Lower leg skin (tissue), 4 donors: ENCODE measurements at regions not wholly inside any gene's neighbourhood (a gene's known extent, or its start where the extent isn't known, plus 50 kb on each side); places are given as distances from the start of the nearest gene placed in this dataset.
A peak's percentile ranks its signal among the peaks of the same experiment; 100 is the strongest.

Source experiments
- DNase-seq, 2 donors: peaks; one replicate each; pipeline ENCODE4 v3.0.0-alpha.2; 2019; ENCODE audit warnings: low spot score in 2 of 2
- H3K4me3 ChIP-seq: fragments of 200-600 bp; sonication (generic); 2 replicates; pipeline ENCODE4 v1.5.1; 2017; ENCODE audit warnings: mild to moderate bottlenecking, low read depth; ENCODE audit not compliant: poor library complexity, severe bottlenecking
- POLR2A ChIP-seq, 2 donors: fragments of 450-650 bp; IDR thresholded peaks; one replicate each; pipeline ENCODE4 v1.6.1; 2016 to 2017; ENCODE audit warnings: antibody characterized with exemption in 2 of 2, mild to moderate bottlenecking in 1 of 2, moderate library complexity in 1 of 2
- WGBS, 2 donors: methylation state at CpG; one replicate each; pipeline ENCODE4 v1.1.5; 2018; 5-methylcytosine and 5-hydroxymethylcytosine counted together
- intact Hi-C: fragments of 100-400 bp; cut with DNase I; formaldehyde crosslinking; loops from one replicate; pipeline ENCODE4 v1.15.0; 2023; ENCODE audit warnings: low total_unique reads
- TF ChIP-seq, protein P1 (sequence below), 3 donors: fragments of 450-650 bp; IDR thresholded peaks; one replicate each; pipeline ENCODE4 v1.5.1; 2016; ENCODE audit warnings: antibody characterized with exemption in 3 of 3, mild to moderate bottlenecking in 3 of 3, moderate library complexity in 2 of 3

DNA sequence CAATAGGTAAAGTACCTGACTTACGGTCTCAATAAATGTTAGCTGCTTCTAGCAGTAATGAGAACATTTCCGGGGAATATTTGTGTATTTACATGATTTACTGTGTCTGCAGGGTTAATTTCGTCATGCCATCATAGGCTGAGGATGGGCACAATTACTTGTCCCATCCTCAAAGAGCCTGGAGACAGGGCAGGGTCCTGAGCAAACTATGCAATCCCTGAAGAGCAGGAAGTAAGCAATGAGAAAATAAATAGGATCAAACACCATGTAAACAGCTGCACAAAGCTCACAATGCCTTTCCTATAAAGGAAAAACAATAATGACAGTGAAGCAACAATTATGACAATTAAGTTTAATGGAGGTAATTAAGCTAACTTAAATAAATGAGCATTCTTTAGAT is 114.6 kb upstream of the FOXQ1 start:
- intact Hi-C loops: no loop called here
- 74 to 75% methylated on average over 3 of the region's 3 CpGs for WGBS, 2 donors
- no peak for DNase-seq
- TF ChIP-seq, protein P1, sequence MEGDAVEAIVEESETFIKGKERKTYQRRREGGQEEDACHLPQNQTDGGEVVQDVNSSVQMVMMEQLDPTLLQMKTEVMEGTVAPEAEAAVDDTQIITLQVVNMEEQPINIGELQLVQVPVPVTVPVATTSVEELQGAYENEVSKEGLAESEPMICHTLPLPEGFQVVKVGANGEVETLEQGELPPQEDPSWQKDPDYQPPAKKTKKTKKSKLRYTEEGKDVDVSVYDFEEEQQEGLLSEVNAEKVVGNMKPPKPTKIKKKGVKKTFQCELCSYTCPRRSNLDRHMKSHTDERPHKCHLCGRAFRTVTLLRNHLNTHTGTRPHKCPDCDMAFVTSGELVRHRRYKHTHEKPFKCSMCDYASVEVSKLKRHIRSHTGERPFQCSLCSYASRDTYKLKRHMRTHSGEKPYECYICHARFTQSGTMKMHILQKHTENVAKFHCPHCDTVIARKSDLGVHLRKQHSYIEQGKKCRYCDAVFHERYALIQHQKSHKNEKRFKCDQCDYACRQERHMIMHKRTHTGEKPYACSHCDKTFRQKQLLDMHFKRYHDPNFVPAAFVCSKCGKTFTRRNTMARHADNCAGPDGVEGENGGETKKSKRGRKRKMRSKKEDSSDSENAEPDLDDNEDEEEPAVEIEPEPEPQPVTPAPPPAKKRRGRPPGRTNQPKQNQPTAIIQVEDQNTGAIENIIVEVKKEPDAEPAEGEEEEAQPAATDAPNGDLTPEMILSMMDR (IDR thresholded peaks at IDR 0.05): no peak
- no peak for TF ChIP-seq POLR2A (IDR thresholded peaks at IDR 0.05)
- no peak overlapping the region for H3K4me3 ChIP-seq

DNA sequence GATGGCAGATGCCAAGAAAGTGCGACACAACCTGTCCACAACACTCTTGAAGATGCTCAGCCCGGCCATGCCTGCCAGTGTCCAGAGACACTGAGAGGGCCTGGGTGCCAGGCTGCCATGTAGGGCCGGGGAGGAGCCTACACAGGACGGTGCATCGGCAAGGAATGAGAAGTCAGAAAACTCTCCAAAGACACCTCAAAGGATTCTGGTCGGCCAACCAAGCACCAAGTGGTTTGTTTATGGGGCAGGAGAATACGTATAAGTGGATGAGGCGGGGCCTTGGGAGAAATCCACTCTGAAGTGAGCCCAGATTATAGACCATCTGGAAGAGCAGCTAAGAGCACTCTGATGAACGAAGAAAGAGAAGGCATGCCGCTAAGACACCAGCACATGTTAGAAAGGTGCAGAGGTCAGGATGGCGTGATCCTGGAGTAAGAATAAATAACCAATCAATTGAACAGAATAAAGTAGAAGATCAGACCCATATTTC is 120.7 kb upstream of the FOXQ1 start:
- intact Hi-C loops: no loop called here
- TF ChIP-seq, protein P1 (IDR thresholded peaks at IDR 0.05): no peak
- no peak for TF ChIP-seq POLR2A (IDR thresholded peaks at IDR 0.05)
- no peak overlapping the region for H3K4me3 ChIP-seq
- DNase-seq: no peak
- 90 to 92% methylated on average over 11 of the region's 11 CpGs for WGBS, 2 donors

GRCh38 chr6:1190366-1190765 is 121.5 kb upstream of the FOXQ1 start:
- intact Hi-C loops: no loop called here
- no peak for DNase-seq
- TF ChIP-seq, protein P1 (IDR thresholded peaks at IDR 0.05): no peak
- TF ChIP-seq POLR2A (IDR thresholded peaks at IDR 0.05): no peak
- no peak overlapping the region for H3K4me3 ChIP-seq
- 36 to 44% methylated on average over 5 of the region's 5 CpGs for WGBS, 2 donors

GRCh38 chr6:1188199-1188598 is 123.7 kb upstream of the FOXQ1 start:
- DNase-seq: peak in 1 of 2 donors; percentile 52
- 52 to 64% methylated on average over 3 of the region's 3 CpGs for WGBS, 2 donors
- intact Hi-C loops: no loop called here
- H3K4me3 ChIP-seq: no peak overlapping the region
- TF ChIP-seq, protein P1 (IDR thresholded peaks at IDR 0.05): no peak
- TF ChIP-seq POLR2A (IDR thresholded peaks at IDR 0.05): no peak

DNA sequence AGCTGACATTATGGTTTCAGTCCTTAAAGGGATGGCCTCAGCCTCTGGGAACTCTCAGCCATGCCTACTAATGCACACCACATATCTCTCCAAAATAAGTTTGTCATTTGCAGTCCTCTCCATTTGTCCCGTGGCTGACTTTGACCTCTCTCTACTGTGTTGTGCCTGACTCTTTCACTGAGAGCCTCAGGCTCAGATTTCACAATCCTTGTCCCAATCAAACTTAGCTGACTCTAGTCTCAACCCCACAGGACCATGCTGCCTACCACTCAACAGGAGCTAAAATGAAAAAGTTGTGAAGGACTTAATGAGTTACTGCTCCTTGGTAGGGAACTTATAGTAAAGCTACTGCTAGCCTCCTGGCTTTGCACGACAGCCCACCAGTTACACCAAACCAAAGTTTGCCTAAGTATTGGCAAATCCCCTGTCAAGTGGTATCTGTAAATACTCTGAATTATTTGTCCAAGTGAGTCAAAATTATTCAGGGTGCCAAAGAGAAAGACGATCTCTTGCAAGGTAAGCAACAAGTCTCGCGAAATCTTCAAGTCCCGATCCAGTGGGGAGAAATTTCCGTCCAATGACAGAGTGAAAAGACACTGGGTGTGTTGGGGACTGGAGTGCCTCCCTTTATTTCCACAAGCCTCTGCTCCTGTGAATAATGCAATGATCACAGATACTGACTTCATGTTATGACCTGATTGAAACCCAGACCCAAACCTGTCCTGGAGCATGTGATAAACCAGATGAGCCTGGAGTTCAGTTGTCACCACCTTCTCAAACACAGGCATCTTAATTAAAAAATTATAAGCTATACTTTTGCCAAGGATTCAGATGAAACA is 124.4 kb upstream of the FOXQ1 start:
- 65% methylated on average over 7 of the region's 7 CpGs for WGBS, 2 donors
- DNase-seq: no peak
- intact Hi-C loops: no loop called here
- no peak overlapping the region for H3K4me3 ChIP-seq
- TF ChIP-seq, protein P1 (IDR thresholded peaks at IDR 0.05): no peak
- TF ChIP-seq POLR2A (IDR thresholded peaks at IDR 0.05): no peak
